GM18508 (cell line): ENCODE measurements at regions not wholly inside any gene's neighbourhood (a gene's known extent, or its start where the extent isn't known, plus 50 kb on each side); places are given as distances from the start of the nearest gene placed in this dataset.

ENCODE experiments used
- ATAC-seq: cut with Tn5 transposase; IDR thresholded peaks from one replicate; pipeline ENCODE4 v1.9.1; 2021; ENCODE audit warnings: moderate number of reproducible peaks; ENCODE audit not compliant: insufficient read depth, unreplicated experiment

GRCh38 chr3:41065340-41065739 is 134.0 kb upstream of the CTNNB1 start:
- no peak for ATAC-seq

- no peak for ATAC-seq
Observed at GRCh38 chr3:41073190-41073589, 126.1 kb upstream of the CTNNB1 start.

GRCh38 chr3:41075975-41076374 is 123.3 kb upstream of the CTNNB1 start:
- no peak for ATAC-seq

- ATAC-seq = no peak
Observed at GRCh38 chr3:41076399-41076798, 122.9 kb upstream of the CTNNB1 start.

GRCh38 chr3:41080141-41080540 is 119.2 kb upstream of the CTNNB1 start:
- ATAC-seq = no peak

DNA sequence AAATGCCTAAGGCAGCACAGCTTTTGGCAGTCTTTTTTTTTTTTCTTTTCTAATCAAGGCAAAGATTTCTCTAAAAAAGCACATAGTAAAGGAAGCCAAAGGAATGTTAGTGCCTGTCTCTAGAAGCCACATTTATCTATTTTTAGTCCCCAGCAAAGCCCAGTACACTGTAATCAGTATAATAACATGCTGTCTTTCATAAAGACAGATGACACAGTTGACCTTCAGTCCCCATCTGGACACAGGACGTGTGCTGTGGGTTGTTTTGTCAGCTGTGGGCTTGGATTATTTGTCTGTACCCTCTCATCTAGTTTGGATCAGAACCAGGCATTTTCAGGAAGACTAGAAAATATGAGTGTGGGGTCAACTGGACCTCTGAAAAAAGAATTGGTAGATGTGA is 110.4 kb upstream of the CTNNB1 start:
- ATAC-seq = no peak

- no peak for ATAC-seq
Observed at GRCh38 chr3:41089566-41089965, 109.7 kb upstream of the CTNNB1 start.

DNA sequence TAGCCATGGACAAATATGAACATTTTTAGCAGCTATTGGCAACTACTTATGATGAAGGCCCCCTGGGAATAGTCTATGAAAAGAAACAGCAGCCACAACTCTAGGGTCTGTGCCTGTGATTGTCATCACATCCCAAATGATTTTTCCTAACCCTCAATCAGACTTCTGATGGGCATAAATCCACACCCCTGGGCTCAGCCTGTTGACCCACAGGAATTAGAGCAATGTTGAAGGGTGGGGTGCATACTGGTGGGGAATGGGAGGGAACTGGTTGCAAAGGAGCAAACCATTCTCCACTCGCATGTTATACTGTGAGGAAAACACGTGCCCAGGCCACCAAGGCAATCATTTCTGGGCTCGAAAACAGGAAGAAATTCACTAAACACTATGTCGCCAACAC is 106.5 kb upstream of the CTNNB1 start:
- ATAC-seq = no peak

DNA sequence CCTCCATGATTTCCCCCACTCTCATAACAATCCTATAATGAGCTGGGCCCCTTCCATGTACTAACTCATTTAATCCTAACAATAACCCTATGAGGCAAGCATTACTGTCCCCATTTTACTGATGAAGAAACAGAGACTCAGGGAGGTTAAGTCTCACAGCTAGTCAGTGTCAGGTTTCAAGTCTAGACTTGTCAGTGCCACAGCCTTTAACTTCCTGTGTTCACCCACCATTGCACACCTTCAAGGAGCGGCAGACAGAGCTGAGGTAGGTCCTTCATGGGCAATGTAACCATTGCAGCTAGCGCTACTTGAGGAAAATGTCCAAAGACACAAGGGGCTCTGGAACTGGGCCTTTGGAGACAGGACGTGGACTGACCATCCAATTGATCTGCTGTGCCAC is 105.8 kb upstream of the CTNNB1 start:
- ATAC-seq = no peak

- ATAC-seq = no peak
Observed at GRCh38 chr3:41094351-41094750, 105.0 kb upstream of the CTNNB1 start.

DNA sequence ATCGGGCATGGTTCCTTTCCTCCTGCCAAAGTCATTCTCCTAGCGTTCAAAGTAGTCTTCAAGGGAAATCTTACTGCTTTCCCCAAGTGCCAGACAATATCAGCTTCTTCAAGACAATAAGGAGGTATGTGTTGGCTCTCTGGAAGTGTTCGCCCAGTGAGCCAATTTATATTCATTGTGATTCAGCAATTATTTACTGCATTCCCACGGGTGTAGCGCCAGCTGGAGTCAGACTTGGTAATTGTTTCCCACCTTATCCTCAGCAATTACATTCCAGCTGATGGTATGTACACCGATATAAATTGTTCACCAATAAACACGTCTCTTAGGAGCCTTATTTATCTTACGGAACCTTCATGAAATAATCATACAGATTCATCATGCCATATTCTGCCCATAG is 103.6 kb upstream of the CTNNB1 start:
- ATAC-seq = no peak

DNA sequence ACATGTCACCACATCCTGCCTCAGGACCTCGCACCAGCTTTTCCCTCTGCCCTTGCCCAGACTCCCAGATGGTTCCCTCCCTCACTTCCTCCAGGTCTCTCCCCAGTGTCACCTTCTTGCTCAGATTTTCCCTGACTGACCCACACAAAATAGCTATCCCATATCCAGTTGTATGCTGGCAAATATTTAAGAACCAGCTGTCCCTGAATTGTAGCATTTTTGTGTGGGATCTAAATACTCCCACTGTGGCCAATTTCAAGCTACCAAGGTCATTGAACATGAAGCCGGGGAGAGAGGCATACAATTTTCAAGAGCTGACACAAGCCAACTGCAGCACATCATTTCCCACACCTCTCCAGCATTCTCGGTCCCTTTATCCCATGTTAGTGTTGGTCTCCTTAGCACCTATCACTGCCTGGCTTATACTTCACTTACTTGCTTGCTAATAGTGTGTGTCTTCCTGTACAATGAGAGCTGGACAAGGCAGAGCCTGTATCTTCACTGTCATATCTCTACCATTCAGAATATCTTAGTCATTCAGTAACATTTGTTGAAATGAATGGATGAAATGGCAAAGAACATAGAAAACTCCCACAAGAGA is 101.3 kb upstream of the CTNNB1 start:
- ATAC-seq = no peak

- ATAC-seq = no peak
Observed at GRCh38 chr3:41101231-41101630, 98.1 kb upstream of the CTNNB1 start.

DNA sequence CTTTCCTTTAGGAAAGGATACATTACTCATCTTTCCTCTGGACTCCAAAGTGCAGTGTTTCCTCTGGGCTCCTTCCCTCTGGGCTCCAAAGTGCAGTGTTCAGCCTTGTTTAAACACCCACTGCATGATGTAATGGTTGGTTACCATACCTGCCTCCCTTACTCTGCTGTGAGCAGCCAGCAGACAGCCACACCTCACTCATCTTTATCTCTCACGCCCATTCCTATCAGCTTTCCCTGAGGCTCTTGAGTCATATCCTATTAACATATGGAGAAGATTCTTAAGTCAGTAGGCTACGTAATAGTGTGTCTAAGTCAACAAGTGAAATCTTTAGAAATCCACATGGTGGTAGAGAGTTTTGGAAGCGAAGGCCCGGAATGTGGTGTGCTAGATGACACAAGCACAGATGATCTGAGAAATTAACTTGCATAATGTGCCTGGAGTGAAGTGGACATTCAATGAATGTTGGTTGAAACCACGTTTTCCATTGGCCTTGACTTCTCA is 97.2 kb upstream of the CTNNB1 start:
- ATAC-seq = no peak

DNA sequence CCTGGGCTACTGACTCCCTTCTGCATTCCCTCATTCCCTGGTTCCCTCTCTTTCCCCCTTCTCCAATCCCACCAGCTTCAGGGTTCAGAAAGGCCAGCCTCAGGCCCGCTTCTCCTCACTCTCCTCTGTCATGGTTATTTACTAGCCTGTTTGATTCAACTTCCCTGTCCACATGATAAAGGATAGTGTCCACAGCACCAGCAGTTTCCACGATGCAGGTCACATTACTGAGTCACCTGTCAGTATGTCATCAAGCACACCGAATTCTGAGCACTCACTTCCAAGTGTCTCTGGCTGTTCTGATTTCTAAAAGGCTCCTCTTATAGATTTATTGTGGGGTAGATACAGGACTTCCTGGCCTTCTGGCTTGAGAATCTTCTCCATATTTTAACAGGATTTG is 96.6 kb upstream of the CTNNB1 start:
- no peak for ATAC-seq

GRCh38 chr3:41103200-41103599 is 96.1 kb upstream of the CTNNB1 start:
- no peak for ATAC-seq

- no peak for ATAC-seq
Observed at GRCh38 chr3:41104147-41104546, 95.2 kb upstream of the CTNNB1 start.

GRCh38 chr3:41106691-41107090 is 92.6 kb upstream of the CTNNB1 start:
- ATAC-seq = no peak

DNA sequence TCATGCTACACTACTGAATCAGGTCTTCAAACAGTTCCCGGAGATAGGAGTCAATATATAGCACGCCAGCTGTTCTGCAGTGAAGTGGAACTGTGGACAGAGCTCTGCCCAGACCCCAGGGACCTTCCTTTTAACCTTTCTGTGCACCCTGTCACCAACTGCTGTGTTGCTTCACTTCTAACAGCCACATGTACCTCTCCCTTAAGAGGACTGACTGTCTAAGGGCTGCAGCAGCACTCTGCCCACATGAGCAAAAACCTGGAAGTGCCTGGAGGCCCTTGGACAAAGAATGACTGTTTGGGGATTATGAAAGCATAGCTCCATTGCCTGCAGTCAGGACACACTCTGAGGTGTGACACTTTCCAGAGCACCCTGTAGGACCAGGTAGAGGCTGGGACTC is 88.3 kb upstream of the CTNNB1 start:
- no peak for ATAC-seq

DNA sequence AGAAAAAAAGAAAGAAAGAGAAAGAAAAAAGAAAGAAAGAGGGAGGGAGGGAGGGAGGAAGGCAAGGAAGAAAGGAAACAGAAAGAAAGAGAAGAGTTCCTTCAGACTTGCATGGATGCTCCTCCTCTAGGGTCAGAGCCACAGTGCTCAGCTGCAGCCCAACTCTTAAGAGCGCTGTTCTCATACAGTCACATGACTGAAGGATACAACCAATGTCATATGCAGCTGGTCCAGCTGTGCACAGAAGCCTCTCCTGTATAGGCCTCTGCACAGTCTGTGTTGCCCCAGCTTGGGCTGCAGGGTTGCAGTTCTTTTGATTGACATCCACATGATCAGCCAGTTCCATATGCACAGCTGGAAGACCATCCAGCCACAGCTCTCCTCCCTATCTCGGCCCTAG is 86.8 kb upstream of the CTNNB1 start:
- no peak for ATAC-seq

DNA sequence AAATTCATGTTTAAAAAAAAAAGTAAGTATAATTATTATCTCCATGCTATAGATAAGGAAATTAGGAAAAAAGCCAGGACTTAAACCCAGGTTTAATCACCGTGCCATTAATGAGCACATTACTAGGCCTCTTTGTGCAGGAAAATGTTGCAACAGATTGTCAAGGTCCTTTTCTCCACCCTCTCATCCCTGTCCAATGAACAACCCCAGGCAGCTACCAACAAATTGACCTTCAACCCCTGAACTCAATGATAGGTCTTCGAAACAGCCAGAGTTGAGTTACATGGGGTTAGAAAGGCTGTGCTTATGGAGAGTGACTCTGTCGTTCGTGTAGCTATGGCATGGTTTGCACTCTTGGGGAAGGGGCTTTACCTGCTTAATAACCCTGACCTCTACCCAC is 84.2 kb upstream of the CTNNB1 start:
- ATAC-seq = no peak

GRCh38 chr3:41116851-41117250 is 82.5 kb upstream of the CTNNB1 start:
- no peak for ATAC-seq

DNA sequence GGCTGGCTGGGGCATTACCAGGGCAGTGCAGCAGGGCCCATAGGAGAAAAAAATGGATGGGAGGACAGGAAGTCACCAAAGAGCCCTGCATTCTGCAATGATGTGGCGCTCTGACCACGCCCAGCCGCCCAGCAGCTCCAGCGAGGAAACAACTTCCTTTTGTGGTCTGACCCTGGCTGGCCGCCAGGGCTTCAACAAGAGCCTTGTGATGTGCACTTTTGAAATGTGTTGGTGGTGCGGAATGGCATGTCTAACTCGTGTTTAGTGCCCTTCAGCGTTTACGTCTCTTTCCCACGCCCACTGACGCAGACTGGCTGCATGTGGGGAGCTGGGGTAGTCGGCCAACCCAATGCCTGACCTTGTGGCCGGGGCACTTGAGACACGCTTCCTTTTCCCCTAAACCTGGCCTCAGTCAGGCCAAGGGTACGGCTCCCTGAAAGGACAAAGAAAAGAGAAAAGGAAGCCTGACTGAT is 81.9 kb upstream of the CTNNB1 start:
- peak; percentile 84 for ATAC-seq
